ENCODE measurements at regions not wholly inside any gene's neighbourhood (a gene's known extent, or its start where the extent isn't known, plus 50 kb on each side); places are given as distances from the start of the nearest gene placed in this dataset.
A peak's percentile ranks its signal among the peaks of the same experiment; 100 is the strongest.

DNA sequence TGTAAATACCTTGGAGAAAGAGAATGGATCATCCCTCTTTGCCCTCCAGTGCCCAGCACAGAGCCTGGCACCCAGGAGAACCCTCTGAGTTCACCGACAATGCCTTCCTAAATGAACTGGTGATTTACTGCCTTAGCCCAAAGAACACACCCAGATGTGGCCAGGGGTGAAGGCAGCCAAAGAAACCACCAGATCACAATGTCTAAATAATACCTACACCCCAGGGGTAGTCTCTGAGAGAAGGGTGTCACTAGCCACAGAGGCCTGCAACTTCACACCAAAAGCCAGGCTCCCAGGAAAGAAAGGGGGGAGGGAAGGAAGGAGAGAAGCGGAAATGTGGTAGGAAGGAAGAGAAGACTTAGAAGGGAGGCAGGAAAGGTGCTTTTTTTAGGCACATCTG is 65.7 kb downstream of the RPL27A start:
- Histone ChIP-seq H3K4me3 (no peak overlapping the region), H3K27me3 (no peaks in the 10 kb centered on the region), H3K9me3 (no peaks in the 10 kb centered on the region), H3K27ac (no peak overlapping the region), H3K36me3 (peaks cover 0 to 48% (median 0%) of the 10 kb centered on the region in 3 donors), H3K4me1 (peaks cover 0 to 24% (median 0%) of the 10 kb centered on the region in 3 donors)
- WGBS, 2 donors = 95 to 97% methylated on average over 2 of the region's 2 CpGs
- no peak for DNase-seq
- intact Hi-C loops (cut with DNase I) = no loop called here
- no peak for TF ChIP-seq POLR2A (IDR thresholded peaks at IDR 0.05)
- TF ChIP-seq, protein P1, sequence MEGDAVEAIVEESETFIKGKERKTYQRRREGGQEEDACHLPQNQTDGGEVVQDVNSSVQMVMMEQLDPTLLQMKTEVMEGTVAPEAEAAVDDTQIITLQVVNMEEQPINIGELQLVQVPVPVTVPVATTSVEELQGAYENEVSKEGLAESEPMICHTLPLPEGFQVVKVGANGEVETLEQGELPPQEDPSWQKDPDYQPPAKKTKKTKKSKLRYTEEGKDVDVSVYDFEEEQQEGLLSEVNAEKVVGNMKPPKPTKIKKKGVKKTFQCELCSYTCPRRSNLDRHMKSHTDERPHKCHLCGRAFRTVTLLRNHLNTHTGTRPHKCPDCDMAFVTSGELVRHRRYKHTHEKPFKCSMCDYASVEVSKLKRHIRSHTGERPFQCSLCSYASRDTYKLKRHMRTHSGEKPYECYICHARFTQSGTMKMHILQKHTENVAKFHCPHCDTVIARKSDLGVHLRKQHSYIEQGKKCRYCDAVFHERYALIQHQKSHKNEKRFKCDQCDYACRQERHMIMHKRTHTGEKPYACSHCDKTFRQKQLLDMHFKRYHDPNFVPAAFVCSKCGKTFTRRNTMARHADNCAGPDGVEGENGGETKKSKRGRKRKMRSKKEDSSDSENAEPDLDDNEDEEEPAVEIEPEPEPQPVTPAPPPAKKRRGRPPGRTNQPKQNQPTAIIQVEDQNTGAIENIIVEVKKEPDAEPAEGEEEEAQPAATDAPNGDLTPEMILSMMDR (IDR thresholded peaks at IDR 0.05) = no peak

- Histone ChIP-seq H3K36me3 (peaks cover 0 to 48% (median 0%) of the 10 kb centered on the region in 3 donors), H3K4me1 (peaks cover 0 to 22% (median 0%) of the 10 kb centered on the region in 3 donors), H3K27me3 (no peaks in the 10 kb centered on the region), H3K27ac (peak overlapping the region in 1 of 4 donors; percentile 22), H3K4me3 (no peak overlapping the region), H3K9me3 (no peaks in the 10 kb centered on the region)
- intact Hi-C loops (cut with DNase I) = no loop called here
- 83 to 94% methylated on average over 1 to 2 of the region's 2 CpGs for WGBS, 2 donors
- TF ChIP-seq, protein P1 (IDR thresholded peaks at IDR 0.05) = no peak
- TF ChIP-seq POLR2A (IDR thresholded peaks at IDR 0.05) = no peak
- DNase-seq = no peak
These were observed 66.6 kb downstream of the RPL27A start for GRCh38 chr11:8749202-8749601.

- no peak for DNase-seq
- peaks cover 9 to 30% (median 16%) of the 10 kb centered on the region in 3 donors for H3K4me1 ChIP-seq
- TF ChIP-seq, protein P1 (IDR thresholded peaks at IDR 0.05) = peak in 4 of 6 experiments; percentile 15 to 49 (median 36)
- TF ChIP-seq POLR2A (IDR thresholded peaks at IDR 0.05) = no peak
- H3K9me3 ChIP-seq = no peaks in the 10 kb centered on the region
- H3K27ac ChIP-seq = peak overlapping the region in 2 of 4 donors; percentile 35 to 77
- 22 to 54% methylated on average over 1 of the region's 1 CpG for WGBS, 2 donors
- intact Hi-C loops (cut with DNase I) = no loop called here
- H3K36me3 ChIP-seq = peaks cover 0 to 12% (median 0%) of the 10 kb centered on the region in 3 donors
- no peak overlapping the region for H3K4me3 ChIP-seq
- H3K27me3 ChIP-seq = no peaks in the 10 kb centered on the region
These were observed 71.6 kb downstream of the RPL27A start for GRCh38 chr11:8754241-8754640.

- Histone ChIP-seq H3K4me3 (no peak overlapping the region), H3K36me3 (no peaks in the 10 kb centered on the region), H3K9me3 (no peaks in the 10 kb centered on the region), H3K27me3 (no peaks in the 10 kb centered on the region), H3K4me1 (peaks cover 16 to 44% (median 28%) of the 10 kb centered on the region in 3 donors), H3K27ac (peak overlapping the region; percentile 12 to 77 (median 64))
- intact Hi-C loops (cut with DNase I) = no loop called here
- TF ChIP-seq POLR2A (IDR thresholded peaks at IDR 0.05) = no peak
- WGBS, 2 donors = 83 to 92% methylated on average over 1 of the region's 1 CpG
- no peak for DNase-seq
These were observed 73.6 kb downstream of the RPL27A start for GRCh38 chr11:8756201-8756600.

- Histone ChIP-seq H3K4me3 (no peak overlapping the region), H3K4me1 (peaks cover 16 to 53% (median 32%) of the 10 kb centered on the region in 3 donors), H3K27me3 (no peaks in the 10 kb centered on the region), H3K36me3 (no peaks in the 10 kb centered on the region), H3K9me3 (no peaks in the 10 kb centered on the region), H3K27ac (peak overlapping the region in 3 of 4 donors; percentile 53 to 77 (median 74))
- DNase-seq = no peak
- intact Hi-C loops (cut with DNase I) = no loop called here
- WGBS, 2 donors = 47 to 83% methylated on average over 2 of the region's 2 CpGs
- TF ChIP-seq, protein P1 (IDR thresholded peaks at IDR 0.05) = no peak
- TF ChIP-seq POLR2A (IDR thresholded peaks at IDR 0.05) = no peak
These were observed 74.5 kb downstream of the RPL27A start for GRCh38 chr11:8757047-8757446.

GRCh38 chr11:8757533-8757932 is 74.9 kb downstream of the RPL27A start:
- 60 to 76% methylated on average over 2 of the region's 2 CpGs for WGBS, 2 donors
- peak overlapping the region in 2 of 4 donors; percentile 74 to 77 for H3K27ac ChIP-seq
- no peaks in the 10 kb centered on the region for H3K27me3 ChIP-seq
- intact Hi-C loops (cut with DNase I) = no loop called here
- peaks cover 0 to 2% (median 0%) of the 10 kb centered on the region in 3 donors for H3K36me3 ChIP-seq
- no peak for DNase-seq
- TF ChIP-seq POLR2A (IDR thresholded peaks at IDR 0.05) = no peak
- TF ChIP-seq, protein P1 (IDR thresholded peaks at IDR 0.05) = no peak
- no peak overlapping the region for H3K4me3 ChIP-seq
- peaks cover 16 to 57% (median 32%) of the 10 kb centered on the region in 3 donors for H3K4me1 ChIP-seq
- H3K9me3 ChIP-seq = no peaks in the 10 kb centered on the region
